Fibroblast of lung (primary cell): ENCODE measurements at regions not wholly inside any gene's neighbourhood (a gene's known extent, or its start where the extent isn't known, plus 50 kb on each side); places are given as distances from the start of the nearest gene placed in this dataset.

Experiments
- EZH2 ChIP-seq: IDR thresholded peaks from 2 replicates; pipeline ENCODE4 v1.5.1; 2012; ENCODE audit warnings: low read length, control low read depth, mild to moderate bottlenecking; ENCODE audit errors: missing control alignments
- TF ChIP-seq, protein P1 (sequence below), 2 donors: IDR thresholded peaks in 1 of 2; conservative IDR thresholded peaks in 1 of 2; 1 replicate in 1 of 2; 2 replicates in 1 of 2; pipeline ENCODE4 v1.5.1; 2011 to 2012; ENCODE audit warnings: low read length in 2 of 2, control low read depth in 1 of 2, inconsistent platforms in 1 of 2, low read depth in 1 of 2, mild to moderate bottlenecking in 1 of 2

DNA sequence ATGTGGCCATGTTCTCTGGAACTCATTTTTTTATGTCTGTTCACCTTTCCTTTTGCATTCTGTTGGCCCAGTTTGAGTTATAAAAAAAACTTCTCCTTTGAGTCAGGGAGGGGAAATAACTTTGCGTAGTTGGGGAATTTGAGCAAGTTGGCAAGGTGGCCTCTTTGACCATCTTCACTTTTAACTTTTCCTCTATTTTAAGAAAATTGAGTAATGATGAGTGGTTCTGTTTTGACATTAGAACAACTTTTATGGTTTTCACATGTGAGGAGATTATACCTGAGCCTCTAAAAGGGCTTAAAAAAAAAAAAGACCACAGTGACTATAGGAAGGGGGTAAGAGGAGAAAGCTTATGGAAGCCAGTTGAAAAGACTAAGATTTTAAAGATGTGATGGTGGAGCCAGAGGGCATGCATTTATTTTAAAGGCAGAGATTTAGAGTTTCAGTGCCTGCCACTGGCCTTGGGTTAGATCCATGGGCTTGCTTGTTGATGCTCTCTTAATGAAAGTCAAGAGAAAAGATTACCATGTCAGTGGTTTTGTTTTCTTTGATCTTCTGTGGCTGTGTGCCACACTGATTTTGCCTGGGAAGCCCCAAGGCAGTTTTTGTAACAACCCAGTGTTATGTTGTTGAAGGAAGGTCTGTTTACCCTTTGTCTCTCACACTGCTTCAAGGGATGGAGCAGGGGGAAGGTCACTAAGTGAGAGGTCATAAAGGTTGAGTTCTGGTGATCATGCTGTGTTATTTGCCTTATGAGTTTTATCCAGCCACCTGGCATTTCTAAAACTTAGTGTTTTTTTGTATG lies 219.7 kb upstream of the CD180 start:
- TF ChIP-seq, protein P1, sequence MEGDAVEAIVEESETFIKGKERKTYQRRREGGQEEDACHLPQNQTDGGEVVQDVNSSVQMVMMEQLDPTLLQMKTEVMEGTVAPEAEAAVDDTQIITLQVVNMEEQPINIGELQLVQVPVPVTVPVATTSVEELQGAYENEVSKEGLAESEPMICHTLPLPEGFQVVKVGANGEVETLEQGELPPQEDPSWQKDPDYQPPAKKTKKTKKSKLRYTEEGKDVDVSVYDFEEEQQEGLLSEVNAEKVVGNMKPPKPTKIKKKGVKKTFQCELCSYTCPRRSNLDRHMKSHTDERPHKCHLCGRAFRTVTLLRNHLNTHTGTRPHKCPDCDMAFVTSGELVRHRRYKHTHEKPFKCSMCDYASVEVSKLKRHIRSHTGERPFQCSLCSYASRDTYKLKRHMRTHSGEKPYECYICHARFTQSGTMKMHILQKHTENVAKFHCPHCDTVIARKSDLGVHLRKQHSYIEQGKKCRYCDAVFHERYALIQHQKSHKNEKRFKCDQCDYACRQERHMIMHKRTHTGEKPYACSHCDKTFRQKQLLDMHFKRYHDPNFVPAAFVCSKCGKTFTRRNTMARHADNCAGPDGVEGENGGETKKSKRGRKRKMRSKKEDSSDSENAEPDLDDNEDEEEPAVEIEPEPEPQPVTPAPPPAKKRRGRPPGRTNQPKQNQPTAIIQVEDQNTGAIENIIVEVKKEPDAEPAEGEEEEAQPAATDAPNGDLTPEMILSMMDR (conservative IDR thresholded peaks at IDR 0.05 in 1 of 2, IDR thresholded peaks at IDR 0.05 in 1 of 2; ENCODE audit: low read depth in 1 of 2, low read length in 2 of 2), result no peak
- no peak for TF ChIP-seq EZH2
